IPS DF 19.7 (cell line): ENCODE measurements at regions not wholly inside any gene's neighbourhood (a gene's known extent, or its start where the extent isn't known, plus 50 kb on each side); places are given as distances from the start of the nearest gene placed in this dataset.
"Not testable (repeated sequence)": the region's sequence is repeated elsewhere in the genome, so short reads cannot be mapped to it uniquely, and the experiment has no call there.

Experiments used
- DNase-seq: peaks from one replicate; pipeline ENCODE4 v3.0.0-alpha.2; 2013; ENCODE audit warnings: low read depth, low spot score

DNA sequence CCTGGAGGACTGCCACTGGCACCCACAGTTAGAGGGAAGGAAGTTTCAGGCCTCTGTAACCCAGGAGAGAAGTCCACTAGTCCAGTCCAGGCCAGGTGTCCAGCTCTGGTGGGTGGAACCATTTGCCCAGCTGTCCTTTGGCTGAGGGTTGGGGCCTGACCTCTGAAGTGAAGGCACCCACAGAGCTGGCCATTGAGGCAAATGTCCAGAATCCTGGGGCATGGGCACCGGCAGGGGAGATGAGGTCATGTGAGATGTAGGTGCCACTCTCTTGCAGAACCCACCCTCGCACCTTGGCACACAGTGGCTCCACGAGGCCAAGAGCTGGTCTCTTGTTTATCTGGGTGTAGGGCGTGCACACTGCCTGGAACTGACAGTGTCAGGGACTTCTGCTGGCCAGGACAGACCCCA is 162.8 kb downstream of the SMAD6 start:
- DNase-seq: no peak

DNA sequence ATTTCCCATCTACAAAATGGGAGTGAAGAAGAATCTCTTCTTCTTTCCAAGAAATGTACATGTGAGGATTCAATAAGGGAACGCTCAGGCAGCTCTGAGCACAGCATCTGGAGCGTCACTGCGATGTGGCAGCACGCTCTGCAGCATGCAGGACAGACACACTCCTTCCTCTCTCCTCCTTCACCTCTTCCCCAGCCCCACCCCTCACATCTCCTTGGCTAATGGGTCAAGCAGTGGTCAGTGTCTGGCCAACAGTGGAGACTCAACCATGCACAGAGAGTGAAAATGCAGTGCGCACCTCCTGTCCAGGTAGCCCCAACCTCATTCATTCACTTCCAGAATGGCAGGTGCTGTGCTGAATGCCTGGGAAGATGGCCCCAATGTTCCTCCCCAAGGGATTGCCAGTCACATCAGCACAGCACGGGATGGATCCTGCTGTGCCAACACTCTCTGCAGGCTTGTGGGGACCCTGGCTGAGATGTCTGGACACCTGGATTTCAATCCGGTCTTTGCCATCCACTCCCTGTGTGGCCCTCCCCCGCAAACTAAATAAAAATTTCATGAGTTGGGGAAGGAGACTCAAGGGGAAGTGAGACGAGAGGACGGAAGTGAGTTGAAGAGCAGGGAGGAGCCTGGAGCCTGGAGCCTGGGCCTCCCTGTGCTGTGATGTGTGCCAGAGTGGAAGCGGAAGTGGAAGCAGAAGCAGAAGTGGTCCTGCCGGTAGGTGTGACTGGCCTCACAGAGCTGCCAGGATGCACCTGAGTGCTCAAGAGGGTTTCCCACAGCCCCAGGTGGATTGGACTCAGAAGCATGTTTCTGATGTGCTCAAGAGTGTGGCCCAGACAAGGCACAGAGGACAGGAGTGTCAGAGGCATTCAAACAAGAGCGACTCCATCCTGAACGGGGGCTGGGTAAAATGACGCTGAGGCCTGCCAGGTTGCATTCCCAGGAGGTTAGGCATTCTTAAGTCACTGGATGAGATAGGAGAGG is 163.9 kb downstream of the SMAD6 start:
- DNase-seq: no peak

DNA sequence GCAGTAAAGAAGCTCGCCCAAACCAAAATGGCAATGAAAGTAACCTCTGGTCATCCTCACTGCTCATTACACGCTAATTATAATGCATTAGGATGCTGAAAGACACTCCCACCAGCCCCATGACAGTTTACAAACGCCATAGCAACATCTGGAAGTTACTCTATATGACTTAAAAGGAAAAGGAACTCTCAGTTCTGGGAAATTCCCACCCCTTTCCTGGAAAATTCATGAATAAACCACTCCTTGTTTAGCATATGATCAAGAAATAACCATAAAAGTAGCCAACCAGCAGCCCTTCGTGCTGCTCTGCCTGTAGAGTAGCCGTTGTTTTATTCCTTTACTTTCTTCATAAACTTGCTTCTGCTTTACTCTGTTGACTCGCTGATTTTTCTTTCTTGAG is 164.6 kb downstream of the SMAD6 start:
- DNase-seq: no peak

DNA sequence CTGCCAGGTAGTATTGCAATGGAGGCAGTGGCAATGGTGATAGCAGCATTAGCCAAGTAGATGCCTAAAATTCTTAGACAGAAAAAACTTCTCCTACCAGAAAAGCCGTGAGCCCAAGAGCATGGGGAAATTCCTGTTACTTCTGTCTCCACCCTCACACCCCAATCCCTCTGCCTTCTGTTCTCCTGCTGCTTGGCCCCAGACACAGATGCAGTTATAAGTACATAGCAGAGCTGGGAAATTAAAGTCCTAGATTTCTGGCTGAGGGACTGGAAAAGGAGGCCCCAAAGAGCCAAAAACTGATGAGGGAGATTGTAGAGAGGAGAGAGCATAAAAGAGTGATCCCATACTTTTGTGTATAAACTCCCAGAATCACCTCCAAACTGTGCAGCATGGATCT is 166.9 kb downstream of the SMAD6 start:
- DNase-seq: no peak

DNA sequence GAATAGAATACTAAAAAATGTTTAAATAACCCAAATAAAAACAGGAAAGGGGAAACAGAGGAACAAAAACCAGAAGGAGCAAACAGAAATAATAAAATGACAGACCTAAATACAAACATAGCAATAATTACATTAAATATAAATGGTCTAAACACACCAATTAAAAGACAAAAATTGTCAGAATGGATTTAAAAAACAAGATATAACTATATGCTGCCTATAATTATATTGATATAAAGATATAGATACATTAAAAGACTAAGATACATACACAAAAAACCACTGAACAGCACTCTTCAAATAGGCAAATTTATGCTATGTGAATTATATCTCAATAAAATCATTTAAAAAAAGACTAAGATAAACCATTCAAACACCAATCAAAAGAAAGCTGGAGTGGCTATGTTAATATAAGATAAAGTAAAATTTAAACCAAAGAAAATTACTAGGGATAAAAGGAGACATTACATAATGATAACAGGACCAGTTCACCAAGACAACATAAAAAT is 168.9 kb downstream of the SMAD6 start:
- DNase-seq: no peak

DNA sequence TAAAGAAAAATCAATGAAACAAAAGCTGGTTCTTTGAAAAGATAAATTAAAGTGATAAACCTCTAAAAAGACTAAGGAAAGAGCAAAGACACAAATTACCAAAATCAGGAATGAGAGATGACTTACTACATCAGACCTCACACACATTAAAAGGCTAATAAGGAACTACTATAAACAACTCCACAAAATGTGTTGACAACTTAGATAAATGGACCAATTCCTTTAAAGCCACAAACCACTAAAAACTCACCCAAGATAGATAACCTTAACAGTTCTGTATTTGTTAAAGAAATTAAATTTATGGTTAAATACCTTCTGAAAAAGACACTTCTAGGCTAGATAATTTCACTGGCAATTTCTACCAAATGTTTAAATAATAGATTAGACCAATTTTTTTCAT is 170.4 kb downstream of the SMAD6 start:
- no peak for DNase-seq

DNA sequence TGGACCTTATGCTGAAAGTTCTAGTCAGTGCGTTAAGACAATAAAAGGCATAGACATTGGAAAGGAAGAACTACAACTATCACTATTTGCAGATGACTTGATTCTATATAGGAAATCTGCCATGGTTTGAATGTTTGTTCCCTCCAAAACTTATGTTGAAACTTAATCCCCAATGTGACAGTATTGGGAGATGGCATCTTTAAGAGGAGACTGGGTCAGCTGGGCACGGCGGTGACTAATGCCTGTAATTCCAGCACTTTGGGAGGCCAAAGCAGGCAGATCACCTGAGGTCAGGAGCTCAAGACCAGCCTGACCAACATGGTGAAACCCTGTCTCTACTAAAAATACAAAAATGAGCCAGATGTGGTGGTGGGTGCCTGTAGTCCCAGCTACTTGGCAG is 171.3 kb downstream of the SMAD6 start:
- DNase-seq: not testable (repeated sequence)

DNA sequence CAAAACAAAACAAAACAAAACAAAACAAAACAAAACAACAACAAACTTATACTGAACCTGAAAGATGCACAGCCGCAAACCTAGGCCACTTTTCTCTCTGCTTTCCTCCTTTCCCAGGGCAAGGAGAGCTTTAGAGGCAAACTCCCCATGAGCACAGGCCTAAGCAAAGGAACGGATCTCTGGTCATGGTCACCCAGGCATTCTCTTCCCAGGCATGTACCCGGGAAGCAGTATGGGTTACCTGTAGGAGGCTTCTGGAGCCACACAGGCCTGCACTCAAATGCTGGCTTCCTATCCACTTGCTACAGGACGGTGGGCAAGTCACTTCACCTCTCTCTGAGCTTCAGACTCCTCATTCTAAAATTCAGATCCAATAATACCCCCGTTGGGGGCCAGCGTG is 171.8 kb downstream of the SMAD6 start:
- DNase-seq: no peak

DNA sequence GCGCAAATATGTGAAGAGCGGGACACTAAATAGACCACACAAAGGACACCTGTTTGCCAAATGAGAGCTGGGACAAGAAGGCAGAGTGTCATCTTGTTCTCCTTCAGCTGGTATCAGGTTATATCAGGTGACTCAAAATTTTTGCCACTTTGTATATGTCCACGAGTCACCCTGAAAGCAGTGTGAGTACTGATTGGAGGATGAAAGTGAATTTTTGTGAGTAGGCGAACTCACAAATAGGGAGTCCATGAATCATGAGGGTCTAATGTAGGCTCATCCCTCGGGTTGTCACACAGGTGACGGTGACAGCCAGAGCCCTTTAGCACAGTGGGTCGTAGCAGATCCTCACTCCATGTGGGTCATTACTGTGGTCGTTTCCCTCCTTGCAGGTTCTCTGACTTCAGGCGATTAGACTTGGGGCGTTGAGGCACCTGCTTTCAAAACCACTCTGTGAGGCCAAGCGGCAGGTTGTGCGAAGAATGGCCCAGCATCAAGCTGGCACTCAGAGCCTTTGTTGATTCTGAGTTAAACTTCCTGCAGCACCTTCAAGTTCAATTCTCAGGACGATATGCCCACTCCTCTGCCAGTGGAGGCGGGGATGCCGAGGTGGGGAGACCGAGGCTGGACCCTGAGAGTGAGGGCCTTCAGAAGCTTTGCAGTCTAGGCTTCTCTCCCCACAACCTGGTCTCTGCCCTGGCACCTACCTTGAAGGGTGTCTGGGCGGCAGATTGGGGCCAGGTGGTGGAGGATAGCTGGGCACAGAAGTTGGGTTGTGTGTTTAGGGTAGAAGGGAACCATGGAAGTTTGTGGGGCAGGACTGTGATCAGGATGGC is 173.8 kb downstream of the SMAD6 start:
- no peak for DNase-seq

DNA sequence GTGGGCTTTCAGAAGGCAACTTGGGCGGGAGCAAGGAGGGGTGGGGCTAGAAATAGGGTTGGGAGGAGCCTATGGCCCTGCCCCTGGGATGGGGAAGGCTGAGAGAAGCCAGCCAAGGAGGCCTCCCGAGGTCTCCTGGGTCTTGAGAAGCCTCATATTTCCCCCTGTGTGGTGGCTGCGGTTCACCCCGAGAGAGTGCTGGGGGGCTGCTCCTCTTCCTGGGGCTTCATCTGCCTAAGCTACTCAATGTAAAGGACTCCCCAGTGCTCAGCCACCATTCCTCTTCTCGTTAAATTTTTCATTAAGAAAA is 174.3 kb downstream of the SMAD6 start:
- no peak for DNase-seq

DNA sequence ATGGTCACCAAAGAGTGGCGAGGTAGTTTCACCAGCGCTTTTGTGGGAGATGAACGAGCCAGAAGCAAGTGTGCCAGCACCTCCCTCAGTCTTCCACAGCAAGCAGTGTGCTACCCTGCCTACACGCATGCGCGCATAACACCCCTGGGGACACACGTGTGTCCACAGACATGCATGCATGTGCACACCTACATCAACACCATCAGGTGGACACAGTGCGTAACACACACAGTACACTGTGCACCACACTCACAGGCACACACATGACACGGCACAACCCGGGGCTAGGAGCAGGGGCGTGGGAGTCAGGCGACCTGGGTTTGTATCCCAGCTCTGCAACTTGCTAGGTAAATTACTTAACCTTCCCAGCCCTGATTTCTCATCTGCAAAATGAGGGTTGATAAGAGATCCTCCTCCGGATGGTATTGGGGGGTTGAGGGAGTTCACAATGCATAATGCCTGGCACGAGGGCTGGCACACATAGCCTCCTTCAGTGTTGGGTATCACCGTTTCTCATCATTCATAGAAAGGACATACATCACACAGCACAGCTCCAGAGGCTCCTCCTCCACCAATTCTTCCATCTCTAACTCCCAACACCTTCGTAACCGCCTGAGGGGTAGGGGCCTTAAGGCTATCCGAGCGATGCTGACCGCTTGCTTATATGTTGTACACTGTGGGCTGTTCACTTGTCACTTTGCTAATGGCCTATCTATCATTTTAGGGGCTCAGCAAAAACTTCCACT is 174.9 kb downstream of the SMAD6 start:
- DNase-seq: no peak

DNA sequence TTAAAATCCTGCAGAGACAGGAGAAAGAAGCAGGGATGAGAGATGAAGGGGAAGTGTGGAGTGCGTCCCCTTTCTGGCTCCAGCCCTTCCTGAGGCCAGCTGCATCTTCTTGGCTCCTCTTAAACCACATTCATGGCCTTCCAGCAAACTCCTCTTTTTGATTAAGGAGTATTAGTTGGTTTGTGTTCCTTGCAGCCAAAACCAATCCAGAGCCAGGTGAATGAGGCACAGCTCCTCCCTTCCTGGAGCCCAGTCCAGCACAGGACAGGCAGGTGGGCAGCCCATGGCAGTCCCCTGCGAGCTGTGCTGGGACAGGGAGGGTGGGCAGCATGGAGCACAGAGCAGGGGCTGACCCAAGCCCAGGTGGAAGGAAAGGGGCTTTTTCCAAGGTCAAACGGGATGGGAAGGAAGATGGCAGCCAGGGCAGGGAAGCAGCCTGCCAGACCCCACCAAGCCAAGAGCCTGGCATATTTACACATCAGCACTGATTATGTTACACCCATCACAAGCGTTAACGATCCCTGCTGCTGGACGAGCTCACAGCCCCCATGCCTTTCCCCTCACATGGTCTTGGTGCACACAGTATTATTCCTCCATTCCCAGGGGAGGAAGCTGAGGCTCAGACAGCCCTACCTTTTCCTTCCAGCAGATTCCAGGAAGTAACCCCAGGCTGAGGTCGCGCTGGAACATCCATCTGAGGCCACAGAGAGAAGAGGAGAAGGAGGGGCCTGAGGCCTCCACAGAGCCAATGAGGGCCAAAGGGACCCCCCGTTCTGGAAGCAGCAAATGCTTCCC is 175.6 kb downstream of the SMAD6 start:
- no peak for DNase-seq

DNA sequence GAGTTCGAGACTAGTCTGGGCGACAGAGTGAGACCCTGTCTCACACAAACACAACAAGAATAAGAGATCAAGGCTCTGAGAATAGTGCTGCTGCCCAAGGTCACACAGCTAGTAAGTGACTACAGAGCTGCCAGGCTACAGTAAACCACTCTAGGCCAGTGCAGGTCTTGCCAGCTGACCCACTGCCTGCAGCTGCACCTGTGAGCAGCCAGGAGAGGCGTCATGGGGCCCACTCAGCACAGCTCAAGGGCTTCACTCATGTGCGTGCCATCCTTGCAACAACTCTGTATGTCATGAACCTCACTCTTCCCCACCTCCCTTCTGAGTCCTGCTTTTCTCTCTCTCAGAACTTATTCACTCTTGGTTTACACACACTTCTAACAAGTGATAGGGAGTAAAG is 176.7 kb downstream of the SMAD6 start:
- DNase-seq: no peak

DNA sequence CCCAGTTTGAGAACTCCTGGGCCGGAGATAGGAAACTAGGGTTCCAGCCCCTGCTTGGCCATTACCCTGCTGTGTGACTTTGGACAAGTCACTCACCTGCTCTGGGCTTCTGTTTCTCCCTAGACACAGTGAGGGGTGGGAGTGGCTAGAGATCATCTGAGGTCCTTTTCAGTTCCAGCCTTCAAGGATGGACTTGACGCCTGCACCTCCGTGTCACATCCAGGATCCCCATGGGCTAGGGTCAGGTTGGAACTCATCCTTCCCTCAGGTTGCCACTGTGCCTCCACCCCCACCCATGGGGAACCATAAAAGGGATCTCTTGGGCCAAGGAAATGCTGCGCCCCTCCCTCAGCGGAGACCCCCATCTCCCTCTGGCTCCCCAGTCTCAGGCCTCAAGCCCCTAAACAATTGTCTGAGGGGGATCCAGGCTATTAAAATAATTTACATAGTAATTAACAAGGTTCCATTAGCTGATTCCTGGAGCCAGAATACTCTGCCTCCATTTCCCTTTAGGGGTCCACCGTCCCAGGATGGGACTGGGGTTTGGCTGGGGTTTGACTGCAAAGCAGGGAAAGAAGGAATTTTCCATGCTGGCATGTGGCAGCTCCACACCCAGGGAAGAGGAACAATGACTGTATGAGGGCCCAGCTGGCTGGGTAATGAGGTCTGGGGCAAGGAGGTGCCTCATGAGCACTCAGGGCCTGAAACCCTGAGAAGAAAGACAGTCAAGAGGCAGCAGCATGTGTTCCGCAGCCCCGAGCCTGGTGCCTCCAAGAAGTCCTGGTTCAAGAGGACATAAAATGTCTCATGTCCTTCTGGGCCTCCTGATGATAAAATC is 177.7 kb downstream of the SMAD6 start:
- DNase-seq: no peak

DNA sequence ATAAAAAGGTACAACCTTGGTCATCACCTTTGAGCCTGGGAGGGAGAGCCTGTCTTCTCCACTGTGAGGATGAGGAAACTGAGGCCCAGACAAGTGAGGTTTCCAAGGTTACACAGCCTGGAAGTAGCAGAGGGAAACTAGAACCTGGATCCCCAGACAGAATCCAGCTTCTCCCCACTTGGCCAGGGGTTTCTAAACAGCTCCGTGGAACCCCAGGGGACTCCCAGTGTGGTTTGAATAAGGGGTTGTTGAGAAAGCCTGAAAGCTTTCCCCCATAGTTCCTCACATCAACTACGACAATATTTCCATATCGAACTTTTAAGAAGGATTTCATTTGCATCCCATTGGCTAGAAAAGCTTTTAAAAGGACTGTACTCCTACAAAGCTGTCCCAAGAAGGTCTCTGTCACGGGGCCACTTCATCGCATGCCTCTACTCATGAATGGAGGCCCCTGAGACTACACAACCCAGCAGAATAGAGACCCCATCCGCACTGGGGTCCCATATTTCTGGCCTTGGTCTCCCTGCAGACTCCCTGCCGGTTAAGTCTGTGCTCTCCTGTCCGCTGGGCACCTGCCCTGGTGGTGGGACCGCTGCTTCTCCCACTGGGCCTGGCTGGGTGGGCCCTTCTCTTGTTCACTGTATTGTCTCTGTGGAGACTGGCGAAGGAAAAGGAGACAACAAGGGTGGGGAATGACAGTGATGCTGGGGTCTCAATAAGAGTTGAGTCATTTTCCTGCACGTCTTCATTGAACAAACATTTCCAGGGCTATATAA is 178.5 kb downstream of the SMAD6 start:
- DNase-seq: no peak

DNA sequence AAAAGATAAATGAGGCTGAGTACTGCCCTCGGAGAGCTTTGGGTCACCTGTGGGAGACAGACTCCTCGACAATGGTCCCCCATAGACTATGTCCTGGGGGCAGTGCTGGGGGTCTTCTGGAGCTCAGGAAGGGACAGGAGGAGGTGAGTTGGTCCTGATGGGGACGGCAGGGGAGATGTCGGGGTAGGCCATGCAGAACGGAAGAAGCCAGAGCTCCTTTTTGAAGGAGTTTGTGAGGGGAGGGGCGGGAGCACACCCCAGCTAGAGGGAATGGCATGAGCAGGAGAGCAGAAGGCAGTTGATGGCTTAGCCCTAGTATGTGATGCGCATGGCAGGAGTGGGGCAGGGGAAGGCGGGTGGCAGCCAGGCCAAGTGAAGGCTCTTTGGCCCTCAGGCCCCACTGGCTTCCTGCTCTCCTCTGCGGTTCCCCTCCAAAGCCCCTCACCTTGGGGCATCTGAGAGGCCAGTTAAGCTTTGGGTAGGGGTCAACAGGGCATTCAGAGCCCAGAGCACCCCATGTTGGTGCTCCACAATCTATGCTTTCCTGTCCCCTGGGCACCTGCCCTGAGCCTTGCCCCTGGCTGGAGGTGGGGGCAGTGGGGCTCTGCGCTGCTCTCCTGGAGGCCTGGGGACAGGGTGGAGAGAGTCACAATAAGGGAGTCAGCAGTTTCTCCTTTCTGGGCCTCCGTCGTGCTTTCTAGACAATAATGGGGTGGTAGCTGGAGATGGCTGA is 179.3 kb downstream of the SMAD6 start:
- DNase-seq: no peak

DNA sequence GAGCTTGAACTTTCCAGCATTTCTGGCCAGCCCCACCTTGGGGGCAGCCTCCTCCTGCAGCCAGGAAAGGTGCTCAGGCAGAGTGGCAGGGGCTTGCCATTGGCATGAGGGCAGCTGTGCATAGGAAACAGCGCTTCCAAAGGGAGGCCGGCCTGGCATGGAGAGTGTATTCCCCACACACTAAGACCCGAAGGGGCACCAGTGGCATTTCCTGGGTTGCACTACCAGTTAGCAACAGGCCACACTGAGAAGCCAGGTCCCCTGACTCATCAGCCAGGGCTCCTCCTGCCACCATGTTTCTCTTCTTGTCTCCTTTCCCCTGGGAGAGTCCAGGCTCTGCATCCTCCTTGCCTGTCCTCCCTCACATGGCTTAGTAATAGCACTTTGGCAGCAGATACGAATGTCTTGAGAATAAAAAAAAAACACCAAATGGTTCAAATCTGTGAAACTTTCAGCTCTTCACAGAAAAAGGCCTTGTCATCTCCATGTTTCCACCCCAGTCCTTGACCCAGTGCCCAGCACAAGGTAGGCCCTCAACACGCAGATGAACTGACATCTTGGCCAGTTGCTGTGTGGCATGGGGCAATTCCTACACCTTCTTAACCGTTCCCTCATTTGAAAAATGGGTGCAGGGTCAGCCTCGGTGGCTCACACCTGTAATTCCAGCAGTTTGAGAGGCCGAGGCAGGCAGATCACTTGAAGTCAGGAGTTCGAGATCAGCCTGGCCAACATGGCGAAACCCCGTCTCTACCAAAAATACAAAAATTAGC is 180.4 kb downstream of the SMAD6 start:
- DNase-seq: no peak
